Gastroesophageal sphincter (tissue), 4 donors: ENCODE measurements at regions not wholly inside any gene's neighbourhood (a gene's known extent, or its start where the extent isn't known, plus 50 kb on each side); places are given as distances from the start of the nearest gene placed in this dataset.
"Not testable (repeated sequence)": the region's sequence is repeated elsewhere in the genome, so short reads cannot be mapped to it uniquely, and the experiment has no call there.

Experiments
- ATAC-seq: fragments of 150-250 bp; one replicate; pipeline ENCODE4 v1.9.1; 2016; ENCODE audit warnings: mild to moderate bottlenecking, moderate library complexity
- H3K27ac ChIP-seq, 4 donors: fragments of 200-600 bp; sonication (generic) in 3 of 4; 1 replicate in 3 of 4; 2 replicates in 1 of 4; pipeline ENCODE4 v1.5.1; 2016 to 2019
- H3K27me3 ChIP-seq: fragments of 200-600 bp; sonication (generic); one replicate; pipeline ENCODE4 v1.5.1; 2019
- H3K36me3 ChIP-seq, 2 donors: fragments of 200-600 bp; sonication (generic); one replicate each; pipeline ENCODE4 v1.5.1; 2019; ENCODE audit warnings: control low read depth in 1 of 2
- H3K4me1 ChIP-seq, 3 donors: fragments of 200-600 bp; sonication (generic); 1 replicate in 2 of 3; 2 replicates in 1 of 3; pipeline ENCODE4 v1.5.1; 2016 to 2019; ENCODE audit warnings: control low read depth in 2 of 3
- H3K4me3 ChIP-seq, 2 donors: fragments of 200-600 bp; sonication (generic); one replicate each; pipeline ENCODE4 v1.5.1; 2019; ENCODE audit warnings: mild to moderate bottlenecking in 1 of 2, moderate library complexity in 1 of 2
- H3K9me3 ChIP-seq, 3 donors: fragments of 200-600 bp; sonication (generic); one replicate each; pipeline ENCODE4 v1.5.1; 2017 to 2019; ENCODE audit warnings: control low read depth in 2 of 3
- EP300 ChIP-seq: sonication (generic); formaldehyde crosslinking; IDR thresholded peaks from one replicate; pipeline ENCODE4 v1.6.1; 2017; ENCODE audit warnings: antibody characterized with exemption, mild to moderate bottlenecking
- POLR2A ChIP-seq, 2 donors: fragments of 450-650 bp; IDR thresholded peaks; one replicate each; pipeline ENCODE4 v1.6.1; 2017; ENCODE audit warnings: antibody characterized with exemption in 2 of 2, mild to moderate bottlenecking in 2 of 2, moderate library complexity in 1 of 2
- POLR2AphosphoS5 ChIP-seq: sonication (generic); formaldehyde crosslinking; IDR thresholded peaks from one replicate; pipeline ENCODE4 v1.6.1; 2017; ENCODE audit warnings: antibody characterized with exemption
- WGBS, 2 donors: methylation state at CpG; one replicate each; pipeline ENCODE4 v1.1.5; 2018; ENCODE audit warnings: low coverage in 1 of 2; 5-methylcytosine and 5-hydroxymethylcytosine counted together
- TF ChIP-seq, protein P1 (sequence below), 4 experiments: fragments of 200-600 bp in 2 of 4; fragments of 450-650 bp in 2 of 4; sonication (generic) in 1 of 4; IDR thresholded peaks; one replicate each; pipeline ENCODE4 v1.5.1; 2017 to 2019; ENCODE audit warnings: antibody characterized with exemption in 4 of 4, mild to moderate bottlenecking in 2 of 4, moderate library complexity in 2 of 4

DNA sequence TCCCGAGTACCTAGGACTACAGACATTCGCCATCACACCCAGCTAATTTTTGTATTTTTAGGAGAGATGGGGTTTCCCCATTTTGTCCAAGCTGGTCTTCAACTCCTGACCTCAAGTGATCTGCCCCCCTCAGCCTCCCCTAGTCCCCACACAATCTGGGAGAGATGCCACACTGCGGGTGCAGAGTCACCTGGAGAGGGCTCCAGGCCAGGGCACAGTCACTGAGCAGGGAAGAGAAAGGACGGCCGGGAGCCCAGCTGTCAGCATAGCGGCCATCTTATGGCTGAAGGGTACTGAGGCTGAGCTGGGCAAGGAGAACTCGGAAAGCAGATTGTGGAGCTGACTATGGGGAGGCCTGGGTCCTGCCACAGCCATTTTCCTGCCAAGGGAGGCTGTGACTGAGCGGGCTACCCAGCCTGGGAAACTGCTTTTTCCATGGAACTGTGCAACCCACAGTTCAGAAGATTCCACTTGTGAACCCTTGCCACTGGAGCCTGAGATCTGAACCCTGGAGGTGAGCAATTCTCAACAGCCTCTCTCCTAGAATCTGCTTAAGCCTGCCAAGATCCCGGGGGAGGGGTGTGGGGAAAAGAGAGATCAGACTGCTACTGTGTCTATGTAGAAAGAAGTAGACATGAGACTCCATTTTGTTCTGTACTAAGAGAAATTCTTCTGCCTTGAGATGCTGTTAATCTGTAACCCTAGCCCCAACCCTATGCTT is 109.2 kb downstream of the ZNF486 start:
- Histone ChIP-seq H3K27ac (no peak overlapping the region), H3K9me3 (no peaks in the 10 kb centered on the region), H3K27me3 (no peaks in the 10 kb centered on the region), H3K4me3 (no peak overlapping the region), H3K4me1 (no peaks in the 10 kb centered on the region), H3K36me3 (no peaks in the 10 kb centered on the region)
- WGBS, 2 donors: 78 to 85% methylated on average over 4 to 5 of the region's 9 CpGs
- no peak for TF ChIP-seq EP300
- TF ChIP-seq POLR2AphosphoS5: no peak
- TF ChIP-seq, protein P1, sequence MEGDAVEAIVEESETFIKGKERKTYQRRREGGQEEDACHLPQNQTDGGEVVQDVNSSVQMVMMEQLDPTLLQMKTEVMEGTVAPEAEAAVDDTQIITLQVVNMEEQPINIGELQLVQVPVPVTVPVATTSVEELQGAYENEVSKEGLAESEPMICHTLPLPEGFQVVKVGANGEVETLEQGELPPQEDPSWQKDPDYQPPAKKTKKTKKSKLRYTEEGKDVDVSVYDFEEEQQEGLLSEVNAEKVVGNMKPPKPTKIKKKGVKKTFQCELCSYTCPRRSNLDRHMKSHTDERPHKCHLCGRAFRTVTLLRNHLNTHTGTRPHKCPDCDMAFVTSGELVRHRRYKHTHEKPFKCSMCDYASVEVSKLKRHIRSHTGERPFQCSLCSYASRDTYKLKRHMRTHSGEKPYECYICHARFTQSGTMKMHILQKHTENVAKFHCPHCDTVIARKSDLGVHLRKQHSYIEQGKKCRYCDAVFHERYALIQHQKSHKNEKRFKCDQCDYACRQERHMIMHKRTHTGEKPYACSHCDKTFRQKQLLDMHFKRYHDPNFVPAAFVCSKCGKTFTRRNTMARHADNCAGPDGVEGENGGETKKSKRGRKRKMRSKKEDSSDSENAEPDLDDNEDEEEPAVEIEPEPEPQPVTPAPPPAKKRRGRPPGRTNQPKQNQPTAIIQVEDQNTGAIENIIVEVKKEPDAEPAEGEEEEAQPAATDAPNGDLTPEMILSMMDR (IDR thresholded peaks at IDR 0.05): no peak
- no peak for TF ChIP-seq POLR2A (IDR thresholded peaks at IDR 0.05)
- no peak for ATAC-seq

GRCh38 chr19:20273951-20274570 is 107.0 kb downstream of the ZNF486 start:
- H3K9me3 ChIP-seq: no peaks in the 10 kb centered on the region
- H3K27ac ChIP-seq: no peak overlapping the region
- H3K4me1 ChIP-seq: no peaks in the 10 kb centered on the region
- no peaks in the 10 kb centered on the region for H3K36me3 ChIP-seq
- H3K4me3 ChIP-seq: no peak overlapping the region
- WGBS, 2 donors: 37 to 42% methylated on average over 2 to 3 of the region's 4 CpGs
- no peak for ATAC-seq
- H3K27me3 ChIP-seq: no peaks in the 10 kb centered on the region
- TF ChIP-seq POLR2AphosphoS5: no peak
- no peak for TF ChIP-seq POLR2A (IDR thresholded peaks at IDR 0.05)
- TF ChIP-seq EP300: no peak
- TF ChIP-seq, protein P1 (IDR thresholded peaks at IDR 0.05): no peak

DNA sequence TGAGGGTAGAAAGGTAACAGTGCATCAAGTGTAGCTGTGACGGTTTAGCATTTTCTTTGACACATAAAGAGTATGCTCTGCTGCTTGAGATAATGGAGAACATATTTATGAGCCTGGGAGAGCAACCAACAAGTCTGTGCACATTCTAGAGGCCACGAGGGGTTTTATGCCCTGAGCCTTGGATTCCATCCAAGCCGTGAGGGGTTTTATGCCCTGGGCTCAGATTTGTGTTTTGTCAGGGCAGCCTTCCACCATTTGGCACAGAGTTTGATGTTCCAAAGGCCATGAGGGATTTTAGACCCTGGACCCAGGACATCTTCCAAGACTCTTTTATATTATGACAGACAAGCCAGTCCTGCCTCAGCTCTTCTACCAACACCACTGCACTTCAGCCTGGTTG is 106.4 kb downstream of the ZNF486 start:
- no peaks in the 10 kb centered on the region for H3K4me1 ChIP-seq
- 49 to 63% methylated on average over 3 of the region's 3 CpGs for WGBS, 2 donors
- H3K4me3 ChIP-seq: no peak overlapping the region
- ATAC-seq: no peak
- no peaks in the 10 kb centered on the region for H3K27me3 ChIP-seq
- no peak overlapping the region for H3K27ac ChIP-seq
- TF ChIP-seq, protein P1 (IDR thresholded peaks at IDR 0.05): no peak
- TF ChIP-seq EP300 (no peak), POLR2A (IDR thresholded peaks at IDR 0.05) (no peak), POLR2AphosphoS5 (no peak)
- no peaks in the 10 kb centered on the region for H3K36me3 ChIP-seq
- H3K9me3 ChIP-seq: no peaks in the 10 kb centered on the region

GRCh38 chr19:20272627-20273010 is 105.6 kb downstream of the ZNF486 start:
- not testable (repeated sequence) for H3K27me3 ChIP-seq, H3K27ac ChIP-seq, H3K4me3 ChIP-seq, H3K36me3 ChIP-seq, ATAC-seq, H3K4me1 ChIP-seq, H3K9me3 ChIP-seq
- 93% methylated on average over 3 of the region's 8 CpGs; no CpG with 5 or more reads in 1 of the 2 donors for WGBS, 2 donors

DNA sequence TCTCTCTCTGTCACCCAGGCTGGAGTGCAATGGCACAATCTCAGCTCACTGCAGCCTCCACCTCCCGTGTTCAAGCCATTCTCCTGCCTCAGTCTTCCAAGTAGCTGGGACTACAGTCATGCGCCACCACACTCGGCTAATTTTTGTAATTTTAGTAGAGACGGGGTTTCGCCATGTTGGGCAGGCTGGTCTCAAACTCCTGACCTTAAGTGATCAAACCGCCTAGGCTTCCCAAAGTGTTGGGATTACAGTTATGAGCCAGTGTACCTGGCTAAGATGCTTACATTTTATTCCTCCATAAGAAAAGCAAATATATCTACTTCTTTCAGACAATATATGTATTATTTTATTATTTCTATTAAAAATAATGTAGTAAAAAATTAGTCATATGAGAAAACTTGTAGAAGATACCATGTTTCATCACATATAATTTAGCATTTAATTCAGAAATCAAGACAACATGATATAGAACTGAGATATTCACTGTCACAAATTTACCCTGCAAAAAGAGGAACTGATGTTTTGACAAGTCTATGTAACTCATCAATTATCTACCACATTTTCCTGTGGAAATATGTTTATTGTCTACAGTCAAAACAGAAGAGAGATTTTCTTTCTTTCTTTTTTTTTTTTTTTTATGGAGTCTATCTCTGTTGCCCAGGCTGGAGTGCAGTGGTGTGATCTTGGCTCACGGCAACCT is 105.1 kb downstream of the ZNF486 start:
- 75 to 85% methylated on average over 4 to 6 of the region's 7 CpGs for WGBS, 2 donors
- H3K36me3 ChIP-seq, H3K4me1 ChIP-seq, H3K4me3 ChIP-seq, H3K27me3 ChIP-seq, ATAC-seq, H3K27ac ChIP-seq, H3K9me3 ChIP-seq: not testable (repeated sequence)
